Omental fat pad (tissue), 3 donors: ENCODE measurements at regions not wholly inside any gene's neighbourhood (a gene's known extent, or its start where the extent isn't known, plus 50 kb on each side); places are given as distances from the start of the nearest gene placed in this dataset.

Source experiments
- ATAC-seq: fragments of 150-250 bp; one replicate; pipeline ENCODE4 v1.9.1; 2016; ENCODE audit warnings: mild to moderate bottlenecking, moderate library complexity; ENCODE audit not compliant: low FRiP score
- DNase-seq: peaks from one replicate; pipeline ENCODE4 v3.0.0-alpha.2; 2019; ENCODE audit warnings: low spot score
- TF ChIP-seq, protein P1 (sequence below), 3 donors: fragments of 450-650 bp; IDR thresholded peaks; one replicate each; pipeline ENCODE4 v1.5.1; 2016 to 2017; ENCODE audit warnings: antibody characterized with exemption in 3 of 3, mild to moderate bottlenecking in 3 of 3, moderate library complexity in 2 of 3

DNA sequence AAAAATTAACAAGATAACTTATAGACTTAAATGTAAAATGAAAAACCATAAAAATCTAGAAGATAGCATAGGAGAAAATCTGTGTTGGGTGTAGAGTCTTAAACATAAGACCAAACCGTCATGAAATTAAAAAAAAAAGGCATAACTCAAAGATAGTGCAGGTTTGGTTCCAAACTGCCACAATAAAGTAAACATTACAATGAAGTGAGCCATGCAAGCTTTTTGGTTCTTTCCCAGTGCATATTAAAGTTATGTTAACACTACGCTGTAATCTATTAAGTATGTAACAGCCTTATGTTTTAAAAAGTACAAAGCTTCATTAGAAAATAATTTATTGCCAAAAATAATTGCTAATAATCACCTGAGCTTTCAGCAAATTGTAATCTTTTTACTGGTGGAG lies 1366.5 kb upstream of the LRRTM3 start:
- DNase-seq (no peak), ATAC-seq (no peak)
- TF ChIP-seq, protein P1, sequence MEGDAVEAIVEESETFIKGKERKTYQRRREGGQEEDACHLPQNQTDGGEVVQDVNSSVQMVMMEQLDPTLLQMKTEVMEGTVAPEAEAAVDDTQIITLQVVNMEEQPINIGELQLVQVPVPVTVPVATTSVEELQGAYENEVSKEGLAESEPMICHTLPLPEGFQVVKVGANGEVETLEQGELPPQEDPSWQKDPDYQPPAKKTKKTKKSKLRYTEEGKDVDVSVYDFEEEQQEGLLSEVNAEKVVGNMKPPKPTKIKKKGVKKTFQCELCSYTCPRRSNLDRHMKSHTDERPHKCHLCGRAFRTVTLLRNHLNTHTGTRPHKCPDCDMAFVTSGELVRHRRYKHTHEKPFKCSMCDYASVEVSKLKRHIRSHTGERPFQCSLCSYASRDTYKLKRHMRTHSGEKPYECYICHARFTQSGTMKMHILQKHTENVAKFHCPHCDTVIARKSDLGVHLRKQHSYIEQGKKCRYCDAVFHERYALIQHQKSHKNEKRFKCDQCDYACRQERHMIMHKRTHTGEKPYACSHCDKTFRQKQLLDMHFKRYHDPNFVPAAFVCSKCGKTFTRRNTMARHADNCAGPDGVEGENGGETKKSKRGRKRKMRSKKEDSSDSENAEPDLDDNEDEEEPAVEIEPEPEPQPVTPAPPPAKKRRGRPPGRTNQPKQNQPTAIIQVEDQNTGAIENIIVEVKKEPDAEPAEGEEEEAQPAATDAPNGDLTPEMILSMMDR (IDR thresholded peaks at IDR 0.05) = no peak

DNA sequence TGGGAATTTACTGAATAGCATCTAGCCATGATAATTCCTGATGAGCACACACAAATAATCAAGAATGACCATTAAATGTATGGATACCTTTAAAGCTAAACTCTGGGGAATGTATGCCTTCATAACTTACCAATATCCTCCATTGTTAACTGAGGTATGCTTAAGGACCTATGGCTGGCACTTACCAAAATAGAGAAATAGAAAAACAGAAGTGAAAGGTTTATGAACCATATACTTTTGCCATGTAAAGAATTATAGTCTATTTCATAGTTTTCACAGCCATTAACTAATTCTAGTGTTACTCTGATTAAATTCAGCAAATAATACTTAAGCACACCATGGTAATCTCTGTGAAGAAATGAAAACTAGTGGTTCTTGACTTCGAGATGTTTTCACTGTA lies 1360.6 kb upstream of the LRRTM3 start:
- DNase-seq (no peak), ATAC-seq (no peak)
- TF ChIP-seq, protein P1 (IDR thresholded peaks at IDR 0.05) = no peak

DNA sequence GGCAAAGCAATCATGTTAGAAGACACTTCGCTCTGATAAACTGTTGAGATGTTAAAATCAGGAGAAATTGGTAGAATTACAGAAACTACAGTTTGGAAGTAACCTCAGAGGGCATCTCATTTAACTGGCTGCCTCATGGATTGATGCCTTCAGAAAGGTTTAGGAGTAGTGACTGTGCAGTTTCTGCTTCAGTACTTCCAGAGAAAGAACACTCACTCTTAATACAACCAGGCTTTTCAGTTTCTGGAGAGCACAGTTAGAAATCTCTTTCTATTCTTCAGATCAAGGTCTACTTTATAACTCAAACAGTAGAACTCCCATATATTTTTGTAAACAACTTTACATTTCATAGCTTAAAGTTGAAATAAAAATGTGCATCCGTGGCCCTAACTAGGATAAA lies 1358.9 kb upstream of the LRRTM3 start:
- DNase-seq (no peak), ATAC-seq (no peak)
- TF ChIP-seq, protein P1 (IDR thresholded peaks at IDR 0.05) = no peak

DNA sequence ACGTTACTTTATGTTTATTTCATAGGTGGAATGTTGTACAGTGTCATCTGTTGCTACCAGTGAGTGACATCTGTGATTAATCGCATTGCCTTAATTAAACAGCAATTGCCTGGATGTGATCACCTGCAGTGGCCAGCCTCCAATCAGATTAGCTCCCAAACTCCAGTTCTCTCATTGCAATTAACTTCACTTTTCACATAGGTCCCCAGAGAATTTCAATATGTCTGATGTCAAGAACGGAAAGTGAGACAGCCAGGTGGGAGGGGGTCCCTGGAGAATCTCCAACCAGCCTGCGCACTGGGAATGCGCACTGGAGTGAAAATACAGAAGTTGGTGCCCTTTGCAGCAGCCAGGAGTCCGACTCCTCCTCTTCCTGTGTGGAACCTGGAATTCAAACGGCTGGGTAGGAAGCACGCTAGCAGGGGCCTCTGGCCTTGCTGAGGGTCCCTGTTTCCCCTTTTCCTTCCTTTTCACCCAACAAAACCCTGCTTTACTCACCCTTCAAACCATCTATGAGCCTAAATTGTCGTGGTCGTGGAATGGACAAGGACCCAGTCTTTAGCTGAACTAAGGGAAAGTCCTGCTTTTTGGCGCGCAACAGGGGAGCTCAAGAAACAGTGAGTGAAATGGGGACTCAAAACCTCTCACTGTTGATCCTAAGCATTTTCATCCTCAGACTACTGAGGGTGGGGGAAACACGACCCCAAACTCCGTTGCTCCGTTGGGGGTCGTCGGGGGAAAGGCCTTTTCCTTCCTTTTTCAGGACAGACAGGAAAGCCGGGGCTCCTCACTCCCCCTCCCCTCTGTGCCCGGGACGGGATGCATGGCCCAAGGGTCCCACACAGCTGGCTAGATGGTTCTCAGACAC lies 1355.5 kb upstream of the LRRTM3 start:
- DNase-seq (no peak), ATAC-seq (no peak)
- TF ChIP-seq, protein P1 (IDR thresholded peaks at IDR 0.05) = no peak

DNA sequence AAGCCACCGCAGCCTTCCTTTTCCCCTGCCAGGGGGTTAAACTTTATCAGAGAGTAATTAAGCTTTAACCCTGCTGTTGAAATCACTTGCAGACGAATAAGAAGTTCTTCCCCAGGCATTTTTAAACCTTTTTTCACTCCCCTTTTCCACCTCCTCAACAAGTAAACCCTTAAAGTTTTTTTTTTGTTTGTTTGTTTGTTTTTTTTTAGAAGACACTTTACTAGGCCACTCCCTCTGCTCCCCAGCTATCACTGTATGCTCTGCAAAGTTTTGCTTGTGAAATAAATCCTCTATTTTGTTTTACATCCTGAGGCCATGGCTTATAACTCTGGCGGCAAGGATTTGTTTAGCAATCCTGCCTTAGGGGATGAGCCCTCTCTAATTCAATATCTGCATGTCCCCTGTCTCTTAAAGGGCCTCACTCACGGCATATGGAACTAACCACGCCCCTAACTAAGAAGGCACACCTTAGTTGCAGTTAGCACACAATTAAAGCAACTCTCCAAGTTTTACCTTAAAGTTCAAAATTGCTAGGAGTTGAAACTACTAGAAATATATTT lies 1354.7 kb upstream of the LRRTM3 start:
- TF ChIP-seq, protein P1 (IDR thresholded peaks at IDR 0.05) = no peak
- no peak for DNase-seq
- no peak for ATAC-seq

DNA sequence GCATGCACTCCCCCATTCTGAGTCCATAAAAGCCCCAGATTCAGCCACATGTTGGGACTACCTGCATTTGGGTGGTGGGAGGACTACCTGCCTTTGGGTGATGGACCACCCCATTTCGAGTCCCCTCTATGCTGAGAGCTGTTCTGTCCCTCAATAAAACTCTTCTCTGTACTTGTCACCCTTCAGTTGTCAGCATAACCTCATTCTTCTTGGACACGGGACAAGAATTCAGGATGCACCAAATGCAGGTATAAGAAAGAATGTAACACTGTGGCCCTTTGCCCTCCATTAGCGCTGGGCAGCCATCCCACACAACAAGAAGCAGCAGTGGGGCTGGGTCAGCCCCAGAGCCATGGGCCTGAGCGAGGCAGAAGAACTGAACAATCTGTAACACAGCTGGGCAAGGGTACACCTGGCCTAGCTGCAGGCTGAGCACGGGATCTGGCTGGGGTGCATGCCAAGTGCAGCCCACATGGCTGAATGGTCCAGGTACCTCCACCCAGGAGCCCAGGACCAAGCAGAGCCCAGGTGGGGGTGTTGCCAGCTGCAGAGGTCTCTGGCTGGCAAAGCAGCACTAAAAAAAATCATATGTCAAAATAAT lies 1344.3 kb upstream of the LRRTM3 start:
- no peak for DNase-seq
- no peak for ATAC-seq
- TF ChIP-seq, protein P1 (IDR thresholded peaks at IDR 0.05) = no peak
